ENCODE measurements at regions not wholly inside any gene's neighbourhood (a gene's known extent, or its start where the extent isn't known, plus 50 kb on each side); places are given as distances from the start of the nearest gene placed in this dataset.

GRCh38 chr12:100741084-100741711 lies 53.4 kb upstream of the ANO4 start:
- no peak for DNase-seq (ENCODE audit: low spot score)

GRCh38 chr12:100743060-100743459 lies 51.5 kb upstream of the ANO4 start:
- DNase-seq (ENCODE audit: low spot score): no peak

Measured in HuH-7.5 (cell line).